Smooth muscle cell (in vitro differentiated cells): ENCODE measurements at regions not wholly inside any gene's neighbourhood (a gene's known extent, or its start where the extent isn't known, plus 50 kb on each side); places are given as distances from the start of the nearest gene placed in this dataset.

Experiments
- DNase-seq: peaks from one replicate; lab custom pipeline; 2025; ENCODE audit not compliant: unreplicated experiment; lab: John Stamatoyannopoulos, UW
- H2AFZ ChIP-seq: fragments of 200-600 bp; sonication (generic); 2 replicates; pipeline ENCODE4 v1.6.0; 2016; ENCODE audit warnings: antibody characterized with exemption, low read depth, mild to moderate bottlenecking
- H3F3A ChIP-seq: fragments of 200-600 bp; sonication (generic); 2 replicates; pipeline ENCODE4 v1.6.0; 2017; ENCODE audit warnings: antibody characterized with exemption, low read depth
- H3K27ac ChIP-seq: fragments of 200-600 bp; sonication (generic); 2 replicates; pipeline ENCODE4 v1.5.1; 2016; ENCODE audit warnings: low read depth, mild to moderate bottlenecking
- H3K27me3 ChIP-seq: fragments of 200-600 bp; sonication (generic); 2 replicates; pipeline ENCODE4 v1.6.1; 2016; ENCODE audit warnings: low read depth, mild to moderate bottlenecking
- H3K36me3 ChIP-seq: fragments of 200-600 bp; sonication (generic); 2 replicates; pipeline ENCODE4 v1.5.1; 2016; ENCODE audit warnings: low read depth
- H3K4me1 ChIP-seq: fragments of 200-600 bp; sonication (generic); 2 replicates; pipeline ENCODE4 v1.5.1; 2016; ENCODE audit warnings: low read depth
- H3K4me2 ChIP-seq: fragments of 200-600 bp; sonication (generic); 2 replicates; pipeline ENCODE4 v1.6.0; 2016; ENCODE audit warnings: mild to moderate bottlenecking
- H3K4me3 ChIP-seq: fragments of 200-600 bp; sonication (generic); 2 replicates; pipeline ENCODE4 v1.5.1; 2016; ENCODE audit warnings: mild to moderate bottlenecking
- H3K79me2 ChIP-seq: fragments of 200-600 bp; sonication (generic); 2 replicates; pipeline ENCODE4 v1.6.0; 2016; ENCODE audit warnings: low read depth, mild to moderate bottlenecking
- H3K9ac ChIP-seq: fragments of 200-600 bp; sonication (generic); 2 replicates; pipeline ENCODE4 v1.6.0; 2016; ENCODE audit warnings: low read depth
- H3K9me3 ChIP-seq: fragments of 200-600 bp; sonication (generic); replicated peaks from 2 replicates; pipeline ENCODE4 v1.5.1; 2016; ENCODE audit warnings: low read depth
- H4K20me1 ChIP-seq: fragments of 200-600 bp; sonication (generic); 2 replicates; pipeline ENCODE4 v1.6.0; 2016; ENCODE audit warnings: low read depth
- CTCF ChIP-seq: fragments of 200-600 bp; sonication (generic); IDR thresholded peaks from 2 replicates; pipeline ENCODE4 v1.5.1; 2017; ENCODE audit warnings: borderline replicate concordance, mild to moderate bottlenecking, antibody characterized with exemption; ENCODE audit not compliant: insufficient read depth, poor library complexity, severe bottlenecking
- WGBS: methylation state at CpG from one replicate; pipeline ENCODE4 v1.1.7; 2016; ENCODE audit warnings: low lambda C conversion rate; 5-methylcytosine and 5-hydroxymethylcytosine counted together

- TF ChIP-seq CTCF, result no peak
- Histone ChIP-seq H3K9me3 (no peaks in the 10 kb centered on the region), H3K79me2 (no peaks in the 10 kb centered on the region), H3K4me2 (no peak overlapping the region), H3K9ac (no peak overlapping the region), H3K4me3 (no peak overlapping the region), H4K20me1 (no peaks in the 10 kb centered on the region), H3K27ac (no peak overlapping the region), H3K36me3 (no peaks in the 10 kb centered on the region), H3K4me1 (no peaks in the 10 kb centered on the region), H2AFZ (no peak overlapping the region), H3K27me3 (no peaks in the 10 kb centered on the region), H3F3A (no peaks in the 10 kb centered on the region)
- 82% methylated on average over 2 of the region's 2 CpGs for WGBS
- no peak for DNase-seq
Observed at GRCh38 chr7:89500084-89500483, 654.2 kb upstream of the STEAP1 start.

GRCh38 chr7:89503281-89503680, 651.0 kb upstream of the STEAP1 start:
- Histone ChIP-seq H3K9me3 (no peaks in the 10 kb centered on the region), H3F3A (no peaks in the 10 kb centered on the region), H3K36me3 (no peaks in the 10 kb centered on the region), H3K27ac (no peak overlapping the region), H3K4me2 (no peak overlapping the region), H3K27me3 (no peaks in the 10 kb centered on the region), H3K4me1 (no peaks in the 10 kb centered on the region), H3K79me2 (no peaks in the 10 kb centered on the region), H4K20me1 (no peaks in the 10 kb centered on the region), H3K9ac (no peak overlapping the region), H3K4me3 (no peak overlapping the region), H2AFZ (no peak overlapping the region)
- no peak for TF ChIP-seq CTCF
- no peak for DNase-seq

GRCh38 chr7:89507034-89507433, 647.2 kb upstream of the STEAP1 start:
- Histone ChIP-seq H3K4me1 (no peaks in the 10 kb centered on the region), H2AFZ (no peak overlapping the region), H3K79me2 (no peaks in the 10 kb centered on the region), H3K27me3 (no peaks in the 10 kb centered on the region), H3K27ac (no peak overlapping the region), H3K9me3 (no peaks in the 10 kb centered on the region), H3K4me3 (no peak overlapping the region), H3K36me3 (no peaks in the 10 kb centered on the region), H3K4me2 (no peak overlapping the region), H3F3A (no peaks in the 10 kb centered on the region), H3K9ac (no peak overlapping the region), H4K20me1 (no peaks in the 10 kb centered on the region)
- WGBS, result 82% methylated on average over 3 of the region's 3 CpGs
- no peak for TF ChIP-seq CTCF
- DNase-seq, result no peak

- H3F3A ChIP-seq, result no peaks in the 10 kb centered on the region
- no peak overlapping the region for H3K4me3 ChIP-seq
Observed at GRCh38 chr7:89511900-89512299, 642.4 kb upstream of the STEAP1 start.

More at GRCh38 chr7:89511900-89512299, 642.4 kb upstream of the STEAP1 start:
- Histone ChIP-seq H3K36me3 (no peaks in the 10 kb centered on the region), H3K9me3 (no peaks in the 10 kb centered on the region), H3K4me2 (no peak overlapping the region), H3K4me1 (no peaks in the 10 kb centered on the region), H3K9ac (no peak overlapping the region), H2AFZ (no peak overlapping the region), H3K27ac (no peak overlapping the region), H3K79me2 (no peaks in the 10 kb centered on the region), H4K20me1 (no peaks in the 10 kb centered on the region), H3K27me3 (no peaks in the 10 kb centered on the region)
- TF ChIP-seq CTCF, result no peak
- WGBS, result 80% methylated on average over 1 of the region's 1 CpG
- DNase-seq, result no peak
